ENCODE measurements at regions not wholly inside any gene's neighbourhood (a gene's known extent, or its start where the extent isn't known, plus 50 kb on each side); places are given as distances from the start of the nearest gene placed in this dataset.
"Not testable (repeated sequence)": the region's sequence is repeated elsewhere in the genome, so short reads cannot be mapped to it uniquely, and the experiment has no call there.

DNA sequence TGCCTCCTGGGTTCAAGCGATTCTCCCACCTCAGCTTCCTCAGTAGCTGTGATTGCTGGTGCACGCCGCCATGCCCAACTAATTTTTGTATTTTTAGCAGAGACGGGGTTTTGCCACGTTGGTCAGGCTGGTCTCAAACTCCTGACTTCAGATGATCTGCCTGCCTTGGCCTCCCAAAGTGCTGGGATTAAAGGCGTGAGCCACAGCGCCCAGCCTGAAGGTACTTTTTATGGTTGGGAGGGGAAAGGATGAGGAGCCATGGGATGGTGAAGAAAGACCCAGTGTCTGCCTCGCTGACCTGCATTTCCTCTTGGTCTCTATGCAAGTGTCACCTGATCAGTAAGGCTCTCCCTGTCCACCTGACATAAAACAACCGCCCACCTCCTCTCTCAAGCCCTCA lies 107.0 kb downstream of the SNX5 start:
- TF ChIP-seq, protein P1, sequence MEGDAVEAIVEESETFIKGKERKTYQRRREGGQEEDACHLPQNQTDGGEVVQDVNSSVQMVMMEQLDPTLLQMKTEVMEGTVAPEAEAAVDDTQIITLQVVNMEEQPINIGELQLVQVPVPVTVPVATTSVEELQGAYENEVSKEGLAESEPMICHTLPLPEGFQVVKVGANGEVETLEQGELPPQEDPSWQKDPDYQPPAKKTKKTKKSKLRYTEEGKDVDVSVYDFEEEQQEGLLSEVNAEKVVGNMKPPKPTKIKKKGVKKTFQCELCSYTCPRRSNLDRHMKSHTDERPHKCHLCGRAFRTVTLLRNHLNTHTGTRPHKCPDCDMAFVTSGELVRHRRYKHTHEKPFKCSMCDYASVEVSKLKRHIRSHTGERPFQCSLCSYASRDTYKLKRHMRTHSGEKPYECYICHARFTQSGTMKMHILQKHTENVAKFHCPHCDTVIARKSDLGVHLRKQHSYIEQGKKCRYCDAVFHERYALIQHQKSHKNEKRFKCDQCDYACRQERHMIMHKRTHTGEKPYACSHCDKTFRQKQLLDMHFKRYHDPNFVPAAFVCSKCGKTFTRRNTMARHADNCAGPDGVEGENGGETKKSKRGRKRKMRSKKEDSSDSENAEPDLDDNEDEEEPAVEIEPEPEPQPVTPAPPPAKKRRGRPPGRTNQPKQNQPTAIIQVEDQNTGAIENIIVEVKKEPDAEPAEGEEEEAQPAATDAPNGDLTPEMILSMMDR (IDR thresholded peaks at IDR 0.05; ENCODE audit: insufficient read depth, low read depth, low read length) = not testable (repeated sequence)
- not testable (repeated sequence) for TF ChIP-seq EZH2 (IDR thresholded peaks at IDR 0.05; ENCODE audit: insufficient read depth, low read length)
